OCI-LY7 (cell line): ENCODE measurements at regions not wholly inside any gene's neighbourhood (a gene's known extent, or its start where the extent isn't known, plus 50 kb on each side); places are given as distances from the start of the nearest gene placed in this dataset.

Experiments used
- BruUV-seq: library from RNA; stranded (reverse); fragments of 400-500 nt; replicated peaks from 2 replicates; lab custom pipeline; 2021; lab: Mats Ljungman, UMichigan
- CTCF ChIA-PET: fragments of 300-600 bp; sonication (Branson Sonifier 250); formaldehyde crosslinking; loops from one replicate; lab custom pipeline; 2022; ENCODE audit warnings: antibody characterized with exemption; ENCODE audit not compliant: unreplicated experiment; lab: Charles Lee
- POLR2A ChIA-PET: fragments of 300-600 bp; sonication (Branson Sonifier 250); formaldehyde crosslinking; loops from one replicate; lab custom pipeline; 2022; ENCODE audit warnings: antibody characterized with exemption; lab: Charles Lee
- DNase-seq: peaks from one replicate; pipeline ENCODE4 v3.0.0-alpha.2; 2015; ENCODE audit warnings: low spot score
- H2AFZ ChIP-seq: fragments of 200-600 bp; sonication (generic), shearing (Covaris generic); 2 replicates; pipeline ENCODE4 v1.6.1; 2014; ENCODE audit warnings: mild to moderate bottlenecking, antibody characterized with exemption, low read length, moderate library complexity
- H3K27ac ChIP-seq: fragments of 200-600 bp; sonication (generic); 2 replicates; pipeline ENCODE4 v1.5.1; 2014; ENCODE audit warnings: mixed run types, low read depth, mild to moderate bottlenecking, moderate library complexity, low read length, inconsistent platforms; ENCODE audit not compliant: poor library complexity, severe bottlenecking
- H3K36me3 ChIP-seq: fragments of 200-600 bp; sonication (generic); 2 replicates; pipeline ENCODE4 v1.6.1; 2014; ENCODE audit warnings: mild to moderate bottlenecking, antibody characterized with exemption, low read length, moderate library complexity, mixed read lengths; ENCODE audit not compliant: insufficient read depth
- H3K4me1 ChIP-seq: fragments of 200-600 bp; sonication (generic); 2 replicates; pipeline ENCODE4 v1.5.1; 2014; ENCODE audit warnings: mild to moderate bottlenecking, low read length; ENCODE audit not compliant: insufficient read depth, poor library complexity, severe bottlenecking
- H3K4me2 ChIP-seq: fragments of 200-600 bp; sonication (generic); 2 replicates; pipeline ENCODE4 v1.6.1; 2014; ENCODE audit warnings: mild to moderate bottlenecking, low read length
- H3K4me3 ChIP-seq: fragments of 200-600 bp; sonication (generic); 2 replicates; pipeline ENCODE4 v1.5.1; 2014; ENCODE audit warnings: mild to moderate bottlenecking, low read depth, low read length; ENCODE audit not compliant: poor library complexity, severe bottlenecking
- H3K79me2 ChIP-seq: fragments of 200-600 bp; sonication (generic); 2 replicates; pipeline ENCODE4 v1.6.1; 2016; ENCODE audit warnings: low read depth, mild to moderate bottlenecking, low read length, moderate library complexity, mixed read lengths; ENCODE audit not compliant: insufficient read depth
- H3K9me2 ChIP-seq: fragments of 200-600 bp; sonication (generic); 2 replicates; pipeline ENCODE4 v1.6.1; 2016; ENCODE audit warnings: mild to moderate bottlenecking, low read length, mixed read lengths; ENCODE audit not compliant: insufficient read depth
- H3K9me3 ChIP-seq: fragments of 200-600 bp; sonication (generic); 2 replicates; pipeline ENCODE4 v1.6.1; 2014; ENCODE audit warnings: mild to moderate bottlenecking, mixed run types, low read length, mixed read lengths
- H4K20me1 ChIP-seq: fragments of 200-600 bp; sonication (generic); 2 replicates; pipeline ENCODE4 v1.6.1; 2014; ENCODE audit warnings: mild to moderate bottlenecking, antibody characterized with exemption, low read length, moderate library complexity, mixed read lengths; ENCODE audit not compliant: insufficient read depth
- EZH2phosphoT487 ChIP-seq: fragments of 200-600 bp; sonication (generic); IDR thresholded peaks from 2 replicates; pipeline ENCODE4 v1.6.1; 2018; ENCODE audit warnings: low read depth, borderline replicate concordance, mild to moderate bottlenecking, mixed run types, antibody characterized with exemption, low read length, moderate library complexity, mixed read lengths
- intact Hi-C: fragments of 100-400 bp; cut with micrococcal nuclease; formaldehyde crosslinking; loops from one replicate; pipeline ENCODE4 v1.10.0; 2022; ENCODE audit not compliant: unreplicated experiment
- TF ChIP-seq, protein P1 (sequence below): fragments of 200-600 bp; sonication (generic); conservative IDR thresholded peaks from 2 replicates; pipeline ENCODE4 v1.5.1; 2014; ENCODE audit warnings: mild to moderate bottlenecking, antibody characterized with exemption, low read length, moderate library complexity, mixed read lengths

GRCh38 chr10:60495338-60496055 lies 105.8 kb upstream of the ANK3 start:
- Histone ChIP-seq H3K79me2 (no peaks in the 10 kb centered on the region), H3K4me3 (no peak overlapping the region), H3K36me3 (no peaks in the 10 kb centered on the region), H2AFZ (no peak overlapping the region), H4K20me1 (no peaks in the 10 kb centered on the region), H3K27ac (no peak overlapping the region), H3K4me1 (no peaks in the 10 kb centered on the region), H3K9me3 (no peaks in the 10 kb centered on the region), H3K4me2 (no peak overlapping the region), H3K9me2 (no peaks in the 10 kb centered on the region)
- no peak for DNase-seq
- intact Hi-C loops: no loop called here
- TF ChIP-seq, protein P1, sequence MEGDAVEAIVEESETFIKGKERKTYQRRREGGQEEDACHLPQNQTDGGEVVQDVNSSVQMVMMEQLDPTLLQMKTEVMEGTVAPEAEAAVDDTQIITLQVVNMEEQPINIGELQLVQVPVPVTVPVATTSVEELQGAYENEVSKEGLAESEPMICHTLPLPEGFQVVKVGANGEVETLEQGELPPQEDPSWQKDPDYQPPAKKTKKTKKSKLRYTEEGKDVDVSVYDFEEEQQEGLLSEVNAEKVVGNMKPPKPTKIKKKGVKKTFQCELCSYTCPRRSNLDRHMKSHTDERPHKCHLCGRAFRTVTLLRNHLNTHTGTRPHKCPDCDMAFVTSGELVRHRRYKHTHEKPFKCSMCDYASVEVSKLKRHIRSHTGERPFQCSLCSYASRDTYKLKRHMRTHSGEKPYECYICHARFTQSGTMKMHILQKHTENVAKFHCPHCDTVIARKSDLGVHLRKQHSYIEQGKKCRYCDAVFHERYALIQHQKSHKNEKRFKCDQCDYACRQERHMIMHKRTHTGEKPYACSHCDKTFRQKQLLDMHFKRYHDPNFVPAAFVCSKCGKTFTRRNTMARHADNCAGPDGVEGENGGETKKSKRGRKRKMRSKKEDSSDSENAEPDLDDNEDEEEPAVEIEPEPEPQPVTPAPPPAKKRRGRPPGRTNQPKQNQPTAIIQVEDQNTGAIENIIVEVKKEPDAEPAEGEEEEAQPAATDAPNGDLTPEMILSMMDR: no peak
- TF ChIP-seq EZH2phosphoT487: no peak
- BruUV-seq: no TSS peak
- ChIA-PET POLR2A (interaction anchor here (0.6 kb wide), 1 partner anchor 1784 kb away, joined by 3 read pairs; no protein-coding TSS in a partner anchor), CTCF (no interaction called here)

DNA sequence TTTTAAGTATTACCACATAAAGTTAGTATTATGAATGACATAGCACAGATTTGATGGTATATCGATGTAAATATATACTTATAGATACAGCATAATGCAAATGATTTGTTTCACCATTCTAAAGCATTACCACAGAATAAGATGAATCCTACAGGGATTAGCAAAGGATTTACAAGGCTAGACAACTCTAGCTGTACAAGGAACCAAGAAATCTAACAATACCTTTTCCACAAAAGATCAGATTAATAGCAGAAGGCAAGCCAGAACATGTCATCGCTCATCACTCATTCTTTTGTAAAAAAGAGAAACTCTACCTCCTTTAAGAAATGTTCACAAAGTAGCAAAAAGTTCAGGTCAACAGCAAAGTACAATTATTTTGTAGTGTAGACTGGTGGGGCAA lies 105.1 kb upstream of the ANK3 start:
- CTCF ChIA-PET: no interaction called here
- TF ChIP-seq, protein P1: no peak
- TF ChIP-seq EZH2phosphoT487: no peak
- Histone ChIP-seq H3K9me3 (no peaks in the 10 kb centered on the region), H3K4me1 (no peaks in the 10 kb centered on the region), H4K20me1 (no peaks in the 10 kb centered on the region), H2AFZ (no peak overlapping the region), H3K4me3 (no peak overlapping the region), H3K27ac (no peak overlapping the region), H3K79me2 (no peaks in the 10 kb centered on the region), H3K9me2 (no peaks in the 10 kb centered on the region), H3K4me2 (no peak overlapping the region), H3K36me3 (no peaks in the 10 kb centered on the region)
- intact Hi-C loops: no loop called here
- DNase-seq: no peak
- POLR2A ChIA-PET: no interaction called here
- BruUV-seq: no TSS peak

DNA sequence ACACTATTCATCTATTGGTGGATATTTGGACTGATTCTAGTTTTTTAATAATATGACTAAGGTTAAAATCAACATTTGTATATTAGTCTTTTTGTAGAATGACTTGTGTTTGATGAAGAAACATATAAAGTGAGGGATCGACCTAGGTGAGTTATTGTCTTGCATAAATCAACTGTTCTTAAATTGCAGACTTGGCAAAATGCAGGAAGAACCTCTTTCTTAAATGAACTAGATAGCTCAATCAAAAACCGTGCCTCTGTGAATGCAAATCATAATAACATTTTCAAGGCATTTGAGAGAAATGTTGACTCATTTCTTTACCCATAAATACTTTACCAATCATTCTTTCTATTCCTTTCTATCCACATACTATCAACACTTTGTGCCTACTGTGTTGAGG lies 101.5 kb upstream of the ANK3 start:
- no TSS peak for BruUV-seq
- H4K20me1 ChIP-seq: no peaks in the 10 kb centered on the region
- H3K4me3 ChIP-seq: no peak overlapping the region
- no peak overlapping the region for H3K4me2 ChIP-seq
- ChIA-PET POLR2A (no interaction called here), CTCF (no interaction called here)
- H3K27ac ChIP-seq: no peak overlapping the region
- H3K9me2 ChIP-seq: no peaks in the 10 kb centered on the region
- H3K79me2 ChIP-seq: no peaks in the 10 kb centered on the region
- intact Hi-C loops: no loop called here
- DNase-seq: no peak
- H3K36me3 ChIP-seq: no peaks in the 10 kb centered on the region
- TF ChIP-seq EZH2phosphoT487: no peak
- TF ChIP-seq, protein P1: no peak
- H2AFZ ChIP-seq: no peak overlapping the region
- H3K9me3 ChIP-seq: no peaks in the 10 kb centered on the region
- H3K4me1 ChIP-seq: no peaks in the 10 kb centered on the region
